ENCODE measurements at regions not wholly inside any gene's neighbourhood (a gene's known extent, or its start where the extent isn't known, plus 50 kb on each side); places are given as distances from the start of the nearest gene placed in this dataset.

- no peak for DNase-seq (ENCODE audit: low read depth)
- no peak overlapping the region for H3K4me3 ChIP-seq (ENCODE audit: low read depth, low read length)
- TF ChIP-seq CTCF (conservative IDR thresholded peaks at IDR 0.05; ENCODE audit: low read depth, low read length): no peak
Observed at GRCh38 chr2:147373800-147374422, 470.9 kb upstream of the ACVR2A start.

- DNase-seq (ENCODE audit: low read depth): no peak
- no peak for TF ChIP-seq CTCF (conservative IDR thresholded peaks at IDR 0.05; ENCODE audit: low read depth, low read length)
- H3K4me3 ChIP-seq (ENCODE audit: low read depth, low read length): no peak overlapping the region
Observed at GRCh38 chr2:147368306-147368705, 476.5 kb upstream of the ACVR2A start.

- TF ChIP-seq CTCF (conservative IDR thresholded peaks at IDR 0.05; ENCODE audit: low read depth, low read length): no peak
- no peak overlapping the region for H3K4me3 ChIP-seq (ENCODE audit: low read depth, low read length)
- DNase-seq (ENCODE audit: low read depth): no peak
Observed at GRCh38 chr2:147366279-147366678, 478.6 kb upstream of the ACVR2A start.

DNA sequence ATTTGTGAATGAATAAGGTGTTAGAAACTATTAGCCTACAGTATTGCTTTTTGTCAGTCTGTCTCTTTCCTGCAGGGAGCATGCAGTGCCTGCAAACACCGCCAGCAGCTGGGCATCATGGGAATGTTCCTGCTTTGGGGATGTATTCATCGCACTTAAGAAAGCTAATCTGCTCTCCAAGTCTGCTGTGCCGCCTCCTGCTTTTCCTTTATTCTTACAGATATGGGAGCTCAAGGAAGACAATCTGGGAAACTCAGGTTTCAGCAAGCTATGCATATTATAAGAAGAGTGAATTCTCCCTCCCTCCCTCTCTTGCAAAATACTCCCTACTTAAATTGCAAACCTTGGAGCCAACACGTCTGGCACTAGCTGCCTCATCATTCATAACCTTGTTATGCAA is 479.2 kb upstream of the ACVR2A start:
- no peak for DNase-seq (ENCODE audit: low read depth)
- no peak overlapping the region for H3K4me3 ChIP-seq (ENCODE audit: low read depth, low read length)
- no peak for TF ChIP-seq CTCF (conservative IDR thresholded peaks at IDR 0.05; ENCODE audit: low read depth, low read length)

- no peak for DNase-seq (ENCODE audit: low read depth)
- TF ChIP-seq CTCF (conservative IDR thresholded peaks at IDR 0.05; ENCODE audit: low read depth, low read length): no peak
Observed at GRCh38 chr2:147364597-147364996, 480.2 kb upstream of the ACVR2A start.

GRCh38 chr2:147363181-147363580 is 481.6 kb upstream of the ACVR2A start:
- H3K4me3 ChIP-seq (ENCODE audit: low read depth, low read length): no peak overlapping the region
- DNase-seq (ENCODE audit: low read depth): peak; percentile 47
- no peak for TF ChIP-seq CTCF (conservative IDR thresholded peaks at IDR 0.05; ENCODE audit: low read depth, low read length)

More at GRCh38 chr2:147364597-147364996, 480.2 kb upstream of the ACVR2A start:
- no peak overlapping the region for H3K4me3 ChIP-seq (ENCODE audit: low read depth, low read length)

GRCh38 chr2:147358375-147358774 is 486.5 kb upstream of the ACVR2A start:
- no peak for DNase-seq (ENCODE audit: low read depth)
- no peak overlapping the region for H3K4me3 ChIP-seq (ENCODE audit: low read depth, low read length)
- TF ChIP-seq CTCF (conservative IDR thresholded peaks at IDR 0.05; ENCODE audit: low read depth, low read length): no peak
